ENCODE measurements at regions not wholly inside any gene's neighbourhood (a gene's known extent, or its start where the extent isn't known, plus 50 kb on each side); places are given as distances from the start of the nearest gene placed in this dataset.
A peak's percentile ranks its signal among the peaks of the same experiment; 100 is the strongest.
"Not testable (repeated sequence)": the region's sequence is repeated elsewhere in the genome, so short reads cannot be mapped to it uniquely, and the experiment has no call there.

- no peak for DNase-seq (ENCODE audit: low spot score)
Measured at GRCh38 chr2:129367107-129367506, 612.4 kb upstream of the RAB6C start.

DNA sequence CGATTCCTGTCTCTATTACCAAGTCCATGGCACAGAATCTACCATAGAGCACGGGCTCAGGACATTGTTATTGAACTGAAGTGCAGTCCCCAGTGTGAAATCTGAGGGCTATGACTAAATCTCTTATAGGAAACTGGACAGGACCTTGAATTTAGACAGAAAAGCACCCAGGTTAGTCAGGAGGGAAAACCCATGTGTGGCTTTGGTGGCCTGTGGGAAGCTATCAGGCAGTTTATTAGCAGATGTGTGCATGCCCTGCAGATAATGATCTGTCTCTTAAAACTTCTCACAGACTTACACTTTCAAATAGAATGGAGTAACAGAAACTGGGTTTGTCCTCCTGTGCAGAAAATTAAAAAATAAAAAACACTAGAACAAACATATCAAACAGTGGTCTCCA is 610.0 kb upstream of the RAB6C start:
- DNase-seq (ENCODE audit: low spot score), result no peak

DNA sequence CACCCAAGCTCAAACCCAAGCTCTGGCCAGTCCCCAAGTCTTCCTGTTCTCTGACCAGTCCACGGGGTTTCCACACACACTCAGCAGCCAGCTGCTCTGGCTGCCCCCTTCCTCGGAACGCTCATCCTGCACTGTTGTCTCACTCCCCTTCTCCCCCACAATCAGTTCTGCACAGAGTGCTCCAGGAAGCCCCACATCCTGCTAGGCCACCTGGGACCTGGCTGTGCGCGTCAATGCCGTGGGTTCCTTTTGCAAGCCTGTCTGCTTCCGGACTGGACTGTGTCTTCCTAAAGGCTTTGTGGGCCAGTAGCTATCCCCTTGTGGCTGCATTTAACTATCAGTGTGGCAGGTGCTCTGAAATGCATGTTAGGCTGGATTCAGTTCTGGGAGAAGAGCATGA is 605.0 kb upstream of the RAB6C start:
- no peak for DNase-seq (ENCODE audit: low spot score)

DNA sequence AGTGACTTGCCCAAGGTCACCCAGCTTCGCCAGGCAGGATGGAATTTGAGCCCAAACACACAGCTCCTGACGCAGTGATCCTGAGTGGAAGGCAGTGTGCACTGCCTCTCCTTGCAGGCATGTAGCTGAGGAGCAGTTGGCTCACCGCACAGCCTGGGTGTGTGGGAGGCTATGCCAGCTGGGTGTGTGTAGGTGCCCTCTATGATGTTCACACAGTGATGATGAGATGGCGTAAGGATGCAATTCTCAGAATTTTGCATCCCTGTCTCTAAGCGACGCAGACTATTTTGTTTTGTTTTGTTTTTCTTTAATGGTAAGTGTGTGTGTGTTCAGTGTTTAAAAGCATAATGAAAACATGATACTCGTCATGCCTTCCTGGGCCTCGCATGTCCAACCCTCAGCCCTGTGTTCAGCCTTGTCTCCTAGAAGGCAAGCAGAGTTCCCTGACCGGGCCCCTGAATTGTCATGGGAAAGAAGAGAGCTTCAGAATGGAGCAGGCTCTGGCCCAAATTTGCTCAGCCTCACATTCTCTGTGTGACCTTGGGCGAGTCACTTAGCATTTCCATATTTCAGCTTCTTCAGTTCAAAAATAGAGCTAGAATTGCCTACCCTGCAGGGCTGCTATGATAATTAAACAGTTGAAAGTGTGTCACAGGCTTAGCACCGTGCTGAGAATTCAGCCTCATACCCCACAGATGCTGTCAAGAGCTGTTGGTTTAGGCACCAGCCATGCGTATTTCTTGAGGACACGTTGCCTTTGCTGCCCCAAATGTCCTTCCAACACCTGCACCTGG is 603.6 kb upstream of the RAB6C start:
- DNase-seq (ENCODE audit: low spot score), result no peak

GRCh38 chr2:129376426-129377077 is 602.9 kb upstream of the RAB6C start:
- no peak for DNase-seq (ENCODE audit: low spot score)

- no peak for DNase-seq (ENCODE audit: low spot score)
Measured at GRCh38 chr2:129377078-129377469, 602.4 kb upstream of the RAB6C start.

DNA sequence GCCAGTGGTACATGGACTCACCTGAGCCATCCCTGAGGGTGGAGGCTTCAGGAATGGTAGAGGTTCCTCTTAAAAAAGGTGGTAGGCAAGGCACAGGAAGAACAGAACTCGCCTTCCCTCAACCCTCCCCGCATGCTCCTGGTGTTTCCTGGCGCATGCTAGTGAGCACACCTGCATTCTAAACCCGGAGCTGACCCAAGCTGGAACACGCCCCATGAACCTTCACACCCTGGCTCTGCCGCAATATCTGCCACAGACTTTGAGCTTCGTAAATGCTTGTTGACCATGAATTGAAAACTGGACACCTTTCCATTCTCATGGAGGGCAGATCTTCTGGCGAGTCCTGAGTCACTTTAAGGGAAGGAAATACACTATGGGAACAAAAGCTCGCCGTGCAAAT is 601.3 kb upstream of the RAB6C start:
- DNase-seq (ENCODE audit: low spot score), result no peak

GRCh38 chr2:129379411-129379810 is 600.1 kb upstream of the RAB6C start:
- no peak for DNase-seq (ENCODE audit: low spot score)

DNA sequence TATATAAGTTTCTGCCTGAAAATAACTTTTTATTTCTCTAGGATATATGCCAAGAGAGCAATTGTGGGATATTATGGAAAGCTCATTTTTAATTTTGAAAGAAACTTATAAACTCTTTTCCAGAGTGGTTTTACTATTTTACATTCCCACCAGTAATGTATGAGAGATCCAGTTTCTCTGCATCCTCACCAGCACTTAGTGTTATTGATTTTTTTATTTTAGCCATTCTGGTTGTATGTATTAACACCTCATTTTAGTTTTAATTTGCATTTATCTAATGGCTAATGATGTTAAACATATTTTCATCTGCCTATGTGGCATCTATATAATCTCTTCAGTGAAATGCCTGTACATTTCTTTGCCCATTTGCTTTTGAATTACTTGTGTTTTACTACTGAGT is 597.7 kb upstream of the RAB6C start:
- DNase-seq (ENCODE audit: low spot score), result no peak

- no peak for DNase-seq (ENCODE audit: low spot score)
Measured at GRCh38 chr2:129388870-129389269, 590.6 kb upstream of the RAB6C start.

GRCh38 chr2:129393816-129394215 is 585.6 kb upstream of the RAB6C start:
- no peak for DNase-seq (ENCODE audit: low spot score)

DNA sequence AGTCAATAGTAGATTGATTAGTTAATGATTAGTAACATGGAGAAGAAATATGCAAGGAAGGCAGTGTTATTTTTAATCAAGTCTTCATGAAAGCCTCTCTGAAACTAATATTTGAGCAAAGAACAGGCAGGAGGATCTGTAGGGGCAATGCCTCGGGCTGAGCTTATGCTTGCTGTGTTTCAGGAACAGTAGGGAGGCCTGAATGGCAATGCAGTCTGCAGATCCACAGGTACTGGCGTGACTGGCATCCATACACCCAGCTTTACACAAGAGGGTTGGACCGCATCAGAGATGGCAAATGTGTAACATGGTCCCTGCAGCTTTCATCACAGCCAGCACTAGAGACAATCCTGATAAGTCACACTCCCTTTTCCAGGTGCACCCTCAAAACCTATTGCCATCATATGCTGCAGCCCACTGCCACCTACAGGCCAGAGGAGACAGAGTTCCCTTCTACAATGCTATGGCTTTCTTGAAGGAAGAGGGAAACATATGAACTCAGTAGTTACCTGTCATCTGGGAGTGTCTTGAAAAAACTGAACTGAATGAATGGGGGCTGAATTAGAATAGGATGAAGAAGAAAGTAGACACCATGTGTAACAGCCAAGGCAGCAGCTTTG is 582.4 kb upstream of the RAB6C start:
- peak; percentile 47 for DNase-seq (ENCODE audit: low spot score)

DNA sequence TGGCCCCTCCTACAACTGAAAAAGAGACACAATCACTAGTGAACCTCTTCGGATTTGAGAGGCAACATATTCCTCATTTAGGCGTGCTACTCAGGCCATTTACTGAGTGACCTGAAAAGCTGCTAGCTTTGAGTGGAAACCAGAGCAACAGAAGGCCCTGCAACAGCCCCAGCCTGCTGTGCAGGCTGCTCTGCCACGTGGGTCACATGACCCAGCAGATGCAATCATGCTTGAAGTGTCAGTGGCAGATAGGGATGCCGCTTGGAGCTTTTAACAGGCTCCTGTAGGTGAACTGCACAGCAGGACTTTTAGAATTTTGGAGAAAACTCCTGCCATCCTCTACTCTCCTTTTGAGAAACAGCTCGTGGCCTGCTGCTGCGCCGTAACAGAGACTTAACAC is 578.6 kb upstream of the RAB6C start:
- no peak for DNase-seq (ENCODE audit: low spot score)

- no peak for DNase-seq (ENCODE audit: low spot score)
Measured at GRCh38 chr2:129402076-129402475, 577.4 kb upstream of the RAB6C start.

- DNase-seq (ENCODE audit: low spot score), result no peak
Measured at GRCh38 chr2:129404000-129404685, 575.3 kb upstream of the RAB6C start.

DNA sequence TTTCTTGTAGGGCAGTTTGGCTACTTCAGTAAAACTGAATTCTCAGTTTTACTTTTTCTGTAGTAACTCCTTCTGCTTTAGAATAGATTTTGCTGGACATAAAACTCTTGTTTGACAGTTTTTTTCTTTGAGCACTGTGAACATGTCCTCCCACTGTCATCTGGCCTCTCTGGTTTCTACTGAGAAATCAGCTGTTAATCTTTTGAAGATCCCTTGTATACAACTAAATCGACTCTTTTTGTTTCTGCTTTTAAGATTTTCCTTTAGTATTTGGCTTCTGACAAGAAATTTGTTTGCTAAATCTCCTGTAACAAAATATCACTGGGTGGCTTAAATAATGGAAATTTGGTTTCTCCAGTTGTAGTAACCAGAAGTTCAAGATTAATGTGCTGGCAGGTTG is 570.9 kb upstream of the RAB6C start:
- no peak for DNase-seq (ENCODE audit: low spot score)

- not testable (repeated sequence) for DNase-seq (ENCODE audit: low spot score)
Measured at GRCh38 chr2:129417041-129417440, 562.4 kb upstream of the RAB6C start.

DNA sequence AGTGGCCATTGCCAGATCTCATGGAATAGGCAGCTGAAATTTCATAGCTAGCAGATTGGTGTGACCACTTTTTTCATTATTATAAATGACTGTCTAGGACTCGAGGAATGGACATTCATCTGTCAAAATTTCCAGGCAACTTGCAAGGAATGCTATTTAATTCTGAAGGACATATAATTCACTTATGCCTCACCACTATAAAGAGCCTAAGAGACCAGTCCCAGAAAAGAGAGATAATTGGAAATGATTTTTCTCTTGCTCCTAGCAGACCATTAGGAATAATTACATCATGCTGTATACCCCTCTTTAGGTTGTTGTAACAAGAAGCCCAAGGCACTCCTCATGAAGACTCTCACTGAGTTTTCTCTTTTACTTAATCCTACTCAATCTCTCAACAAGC is 557.4 kb upstream of the RAB6C start:
- no peak for DNase-seq (ENCODE audit: low spot score)

- no peak for DNase-seq (ENCODE audit: low spot score)
Measured at GRCh38 chr2:129428086-129428660, 551.3 kb upstream of the RAB6C start.

- no peak for DNase-seq (ENCODE audit: low spot score)
Measured at GRCh38 chr2:129430911-129431310, 548.6 kb upstream of the RAB6C start.

DNA sequence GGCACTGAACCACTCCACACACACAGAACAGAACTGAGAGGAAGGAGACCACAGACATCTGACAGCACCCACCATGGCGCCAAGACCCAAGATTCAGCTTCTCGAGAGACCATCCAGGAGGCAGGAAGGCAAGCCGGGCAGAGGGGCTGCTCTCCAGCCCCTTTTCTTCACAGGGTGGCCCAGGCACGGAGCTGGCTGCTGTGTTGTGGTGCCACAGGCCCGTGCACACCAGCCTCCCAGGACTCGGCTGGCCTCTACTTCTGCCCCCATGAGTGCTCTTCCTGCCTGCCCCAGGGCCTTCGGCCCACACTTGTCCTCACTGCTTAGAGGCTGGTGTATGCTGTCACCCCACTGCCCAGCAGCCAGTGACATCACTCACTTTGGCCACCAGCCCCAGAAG is 547.6 kb upstream of the RAB6C start:
- DNase-seq (ENCODE audit: low spot score), result no peak

DNA sequence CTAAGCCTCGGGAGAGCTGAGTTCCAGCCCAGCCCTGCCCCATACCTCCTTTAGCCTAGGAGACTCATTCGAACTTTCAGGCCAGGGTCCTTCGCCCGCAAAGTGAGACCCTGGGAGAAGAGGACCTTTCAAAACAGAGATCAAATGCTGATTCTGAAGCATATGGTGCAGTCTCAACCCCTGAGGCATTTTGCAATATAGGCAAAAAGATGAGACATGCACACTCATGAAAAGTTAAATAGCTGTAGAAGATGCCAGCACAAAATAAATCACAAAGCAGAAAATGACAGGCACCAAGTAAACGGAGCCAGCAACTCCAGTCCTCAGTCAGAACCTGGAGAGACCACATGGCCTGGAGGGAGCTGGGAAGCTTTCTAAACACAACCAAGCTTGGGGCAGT is 542.7 kb upstream of the RAB6C start:
- DNase-seq (ENCODE audit: low spot score), result no peak
